ENCODE measurements at regions not wholly inside any gene's neighbourhood (a gene's known extent, or its start where the extent isn't known, plus 50 kb on each side); places are given as distances from the start of the nearest gene placed in this dataset.

GRCh38 chr2:106032676-106033075 lies 161.4 kb downstream of the UXS1 start:
- intact Hi-C loops (cut with micrococcal nuclease) = no loop called here
- no peak overlapping the region for H3K4me2 ChIP-seq (replicated peaks; ENCODE audit: low read depth, low read length, poor library complexity, severe bottlenecking)
- no peaks in the 10 kb centered on the region for H3K4me1 Mint-ChIP-seq
- H3K27ac Mint-ChIP-seq = no peak overlapping the region
- DNase-seq (no peak), ATAC-seq (ENCODE audit: low read depth) (no peak)
- H3K4me3 Mint-ChIP-seq = no peak overlapping the region
- CTCF ChIA-PET = no interaction called here
- H4K20me1 ChIP-seq (ENCODE audit: control insufficient read depth, insufficient read depth, low read length, poor library complexity, severe bottlenecking) = no peaks in the 10 kb centered on the region
- peaks cover 3% of the 10 kb centered on the region for H3K27me3 Mint-ChIP-seq
- POLR2A ChIA-PET = no interaction called here
- H3K36me3 ChIP-seq (replicated peaks in 1 of 2; ENCODE audit: control extremely low read depth in 1 of 2, control insufficient read depth in 1 of 2, extremely low read depth in 1 of 2, insufficient read depth in 2 of 2, low read length in 1 of 2) = no peaks in the 10 kb centered on the region
- H3K9me3 ChIP-seq (ENCODE audit: control extremely low read depth in 1 of 3, control insufficient read depth in 2 of 3, insufficient read depth in 1 of 3, low read length in 2 of 3) = peaks cover 0 to 3% (median 0%) of the 10 kb centered on the region in 3 donors
- H3K79me2 ChIP-seq (ENCODE audit: control insufficient read depth, insufficient read depth, low read length) = no peaks in the 10 kb centered on the region
- H3K4me3 ChIP-seq (ENCODE audit: control extremely low read depth in 1 of 5, extremely low read depth in 1 of 5, insufficient read depth in 1 of 5, low read depth in 2 of 5, low read length in 4 of 5) = no peak overlapping the region
- no peak overlapping the region for H3K9ac ChIP-seq (ENCODE audit: low read length)
- WGBS (ENCODE audit: insufficient coverage) = no CpG with 5 or more reads among the region's 4 CpGs
- no peak overlapping the region for H2AFZ ChIP-seq (ENCODE audit: insufficient read depth, low read depth, low read length, poor library complexity, severe bottlenecking)
- peaks cover 6% of the 10 kb centered on the region for H3K9me3 Mint-ChIP-seq (ENCODE audit: insufficient read depth)
- TF ChIP-seq EZH2 (IDR thresholded peaks at IDR 0.05; ENCODE audit: borderline replicate concordance, insufficient read depth, low read depth, low read length, poor library complexity, severe bottlenecking) (no peak), CTCF (IDR thresholded peaks at IDR 0.05) (no peak)
- H3K27me3 ChIP-seq (replicated peaks in 1 of 4; ENCODE audit: control extremely low read depth in 1 of 4, control insufficient read depth in 3 of 4, insufficient read depth in 4 of 4, low read length in 3 of 4) = no peaks in the 10 kb centered on the region
- H3K27ac ChIP-seq (ENCODE audit: low read length in 2 of 2) = no peak overlapping the region
- H3K4me1 ChIP-seq (ENCODE audit: control insufficient read depth in 2 of 2, insufficient read depth in 2 of 2, low read length in 2 of 2) = no peaks in the 10 kb centered on the region

- Histone ChIP-seq H3K79me2 (ENCODE audit: control insufficient read depth, insufficient read depth, low read length) (no peaks in the 10 kb centered on the region), H3K9ac (ENCODE audit: low read length) (no peak overlapping the region), H2AFZ (ENCODE audit: insufficient read depth, low read depth, low read length, poor library complexity, severe bottlenecking) (no peak overlapping the region), H3K4me1 (ENCODE audit: control insufficient read depth in 2 of 2, insufficient read depth in 2 of 2, low read length in 2 of 2) (no peaks in the 10 kb centered on the region), H3K27ac (ENCODE audit: low read length in 2 of 2) (no peak overlapping the region), H4K20me1 (ENCODE audit: control insufficient read depth, insufficient read depth, low read length, poor library complexity, severe bottlenecking) (no peaks in the 10 kb centered on the region), H3K36me3 (replicated peaks in 1 of 2; ENCODE audit: control extremely low read depth in 1 of 2, control insufficient read depth in 1 of 2, extremely low read depth in 1 of 2, insufficient read depth in 2 of 2, low read length in 1 of 2) (no peaks in the 10 kb centered on the region), H3K27me3 (replicated peaks in 1 of 4; ENCODE audit: control extremely low read depth in 1 of 4, control insufficient read depth in 3 of 4, insufficient read depth in 4 of 4, low read length in 3 of 4) (no peaks in the 10 kb centered on the region), H3K9me3 (ENCODE audit: control extremely low read depth in 1 of 3, control insufficient read depth in 2 of 3, insufficient read depth in 1 of 3, low read length in 2 of 3) (peaks cover 0 to 3% (median 0%) of the 10 kb centered on the region in 3 donors), H3K4me3 (ENCODE audit: control extremely low read depth in 1 of 5, extremely low read depth in 1 of 5, insufficient read depth in 1 of 5, low read depth in 2 of 5, low read length in 4 of 5) (no peak overlapping the region), H3K4me2 (replicated peaks; ENCODE audit: low read depth, low read length, poor library complexity, severe bottlenecking) (no peak overlapping the region)
- ChIA-PET CTCF (no interaction called here), POLR2A (no interaction called here)
- peaks cover 6% of the 10 kb centered on the region for H3K9me3 Mint-ChIP-seq (ENCODE audit: insufficient read depth)
- no peak overlapping the region for H3K27ac Mint-ChIP-seq
- no peaks in the 10 kb centered on the region for H3K4me1 Mint-ChIP-seq
- DNase-seq = no peak
- TF ChIP-seq CTCF (IDR thresholded peaks at IDR 0.05) (no peak), EZH2 (IDR thresholded peaks at IDR 0.05; ENCODE audit: borderline replicate concordance, insufficient read depth, low read depth, low read length, poor library complexity, severe bottlenecking) (no peak)
- intact Hi-C loops (cut with micrococcal nuclease) = no loop called here
- peaks cover 3% of the 10 kb centered on the region for H3K27me3 Mint-ChIP-seq
- WGBS (ENCODE audit: insufficient coverage) = 79% methylated on average over 8 of the region's 14 CpGs
- no peak overlapping the region for H3K4me3 Mint-ChIP-seq
- no peak for ATAC-seq (ENCODE audit: low read depth)
Observed at GRCh38 chr2:106030287-106031268, 163.5 kb downstream of the UXS1 start.
